HEK293T (cell line): ENCODE measurements at regions not wholly inside any gene's neighbourhood (a gene's known extent, or its start where the extent isn't known, plus 50 kb on each side); places are given as distances from the start of the nearest gene placed in this dataset.

Source experiments
- BHLHE40 ChIP-seq: fragments of 450-650 bp; IDR thresholded peaks from 2 replicates; pipeline ENCODE4 v1.6.1; 2016; ENCODE audit warnings: mild to moderate bottlenecking, moderate library complexity, borderline replicate concordance
- FOXA1 ChIP-seq: fragments of 450-650 bp; IDR thresholded peaks from 2 replicates; pipeline ENCODE4 v1.6.1; 2016; ENCODE audit warnings: mild to moderate bottlenecking
- FOXM1 ChIP-seq: fragments of 450-650 bp; IDR thresholded peaks from 2 replicates; pipeline ENCODE4 v1.6.1; 2017; ENCODE audit warnings: mild to moderate bottlenecking, borderline replicate concordance
- NFRKB ChIP-seq: fragments of 450-650 bp; IDR thresholded peaks from 2 replicates; pipeline ENCODE4 v1.6.1; 2016; ENCODE audit warnings: mild to moderate bottlenecking, moderate library complexity

DNA sequence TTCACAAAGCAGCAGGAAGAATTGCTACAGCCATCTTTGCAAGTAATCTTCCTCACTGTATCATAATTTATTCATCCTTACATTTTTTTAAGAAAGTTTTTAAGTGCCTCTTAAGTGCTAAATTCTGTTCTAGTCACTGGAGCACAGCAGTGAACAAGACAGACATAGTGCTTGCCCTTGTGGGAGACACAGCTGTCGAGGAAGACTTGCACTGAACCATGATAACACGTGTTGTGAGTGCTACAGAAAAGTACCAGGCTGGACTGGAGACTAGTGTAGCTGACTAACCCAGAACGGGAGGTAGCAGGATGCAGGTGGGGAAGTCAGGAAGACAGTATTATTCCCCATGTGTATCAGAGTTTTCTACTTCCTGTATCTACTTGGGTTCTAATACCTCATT lies 300.6 kb downstream of the TBL1XR1 start:
- no peak for TF ChIP-seq FOXA1
- TF ChIP-seq BHLHE40, result no peak
- TF ChIP-seq NFRKB, result no peak
- TF ChIP-seq FOXM1, result no peak
